T-helper 17 cell (primary cell): ENCODE measurements at regions not wholly inside any gene's neighbourhood (a gene's known extent, or its start where the extent isn't known, plus 50 kb on each side); places are given as distances from the start of the nearest gene placed in this dataset.
"Not testable (repeated sequence)": the region's sequence is repeated elsewhere in the genome, so short reads cannot be mapped to it uniquely, and the experiment has no call there.

Experiments used
- ATAC-seq: fragments of 150-1000 bp; cut with Tn5 transposase; 2 replicates; pipeline ENCODE4 v1.10.0; 2021; ENCODE audit warnings: mild to moderate bottlenecking, moderate library complexity
- DNase-seq, 3 donors: peaks; one replicate each; pipeline versions ENCODE4 v3.0.0 to v3.0.0-alpha.2; 2020 to 2021
- H3K9me3 ChIP-seq: one replicate; pipeline ENCODE4 v1.7.0; 2013; ENCODE audit warnings: low read length, mild to moderate bottlenecking; ENCODE audit not compliant: control insufficient read depth, poor library complexity, severe bottlenecking
- H3K27ac Mint-ChIP-seq: one replicate; pipeline ENCODE4 v1.8.0; 2022; ENCODE audit warnings: mild to moderate bottlenecking, moderate library complexity, mixed read lengths
- H3K27me3 Mint-ChIP-seq: one replicate; pipeline ENCODE4 v1.8.0; 2022; ENCODE audit warnings: mixed read lengths
- H3K36me3 Mint-ChIP-seq: one replicate; pipeline ENCODE4 v1.8.0; 2022; ENCODE audit warnings: low read depth, mixed read lengths
- H3K4me1 Mint-ChIP-seq: one replicate; pipeline ENCODE4 v1.8.0; 2022; ENCODE audit warnings: mild to moderate bottlenecking, mixed read lengths
- H3K4me3 Mint-ChIP-seq: one replicate; pipeline ENCODE4 v1.8.0; 2022; ENCODE audit warnings: mild to moderate bottlenecking, moderate library complexity, mixed read lengths

GRCh38 chr2:241985161-241985985 lies 115.8 kb downstream of the RTP5 start:
- H3K36me3 Mint-ChIP-seq = not testable (repeated sequence)

GRCh38 chr2:241985986-241986329 lies 116.4 kb downstream of the RTP5 start:
- Mint-ChIP-seq H3K27ac (peak overlapping the region; percentile 95), H3K27me3 (no peaks in the 10 kb centered on the region), H3K4me1 (peaks cover 8% of the 10 kb centered on the region), H3K36me3 (no peaks in the 10 kb centered on the region), H3K4me3 (peak overlapping the region; percentile 59)
- DNase-seq (no peak), ATAC-seq (no peak)
- H3K9me3 ChIP-seq = no peaks in the 10 kb centered on the region

More at GRCh38 chr2:241985161-241985985, 115.8 kb downstream of the RTP5 start:
- H3K4me3 Mint-ChIP-seq = peak overlapping the region; percentile 59
- H3K9me3 ChIP-seq, H3K4me1 Mint-ChIP-seq, H3K27me3 Mint-ChIP-seq: not testable (repeated sequence)
- DNase-seq = peak in 2 of 3 donors; percentile 49 to 52
- peak overlapping the region; percentile 95 for H3K27ac Mint-ChIP-seq
- ATAC-seq = peak; percentile 100

- ATAC-seq = no peak
- H3K27ac Mint-ChIP-seq = no peak overlapping the region
- H3K27me3 Mint-ChIP-seq = no peaks in the 10 kb centered on the region
- H3K36me3 Mint-ChIP-seq = no peaks in the 10 kb centered on the region
- no peaks in the 10 kb centered on the region for H3K9me3 ChIP-seq
- no peak for DNase-seq
- peaks cover 8% of the 10 kb centered on the region for H3K4me1 Mint-ChIP-seq
- no peak overlapping the region for H3K4me3 Mint-ChIP-seq
Measured at GRCh38 chr2:241986836-241987641, 117.5 kb downstream of the RTP5 start.

GRCh38 chr2:241987726-241988125 lies 118.2 kb downstream of the RTP5 start:
- Mint-ChIP-seq H3K4me3 (no peak overlapping the region), H3K4me1 (peaks cover 8% of the 10 kb centered on the region), H3K36me3 (no peaks in the 10 kb centered on the region), H3K27me3 (no peaks in the 10 kb centered on the region), H3K27ac (no peak overlapping the region)
- ATAC-seq (no peak), DNase-seq (no peak)
- H3K9me3 ChIP-seq = no peaks in the 10 kb centered on the region

- H3K4me1 Mint-ChIP-seq = peaks cover 8% of the 10 kb centered on the region
- H3K4me3 Mint-ChIP-seq = no peak overlapping the region
- no peaks in the 10 kb centered on the region for H3K27me3 Mint-ChIP-seq
- DNase-seq (no peak), ATAC-seq (no peak)
- no peaks in the 10 kb centered on the region for H3K9me3 ChIP-seq
- H3K27ac Mint-ChIP-seq = no peak overlapping the region
- no peaks in the 10 kb centered on the region for H3K36me3 Mint-ChIP-seq
Measured at GRCh38 chr2:241988146-241988545, 118.6 kb downstream of the RTP5 start.

- ATAC-seq (no peak), DNase-seq (no peak)
- H3K4me3 Mint-ChIP-seq = no peak overlapping the region
Measured at GRCh38 chr2:241989074-241989473, 119.5 kb downstream of the RTP5 start.

GRCh38 chr2:241990466-241990865 lies 120.9 kb downstream of the RTP5 start:
- DNase-seq = no peak
- H3K4me1 Mint-ChIP-seq = peaks cover 7% of the 10 kb centered on the region
- H3K36me3 Mint-ChIP-seq = peaks cover 2% of the 10 kb centered on the region
- ATAC-seq = no peak
- no peak overlapping the region for H3K4me3 Mint-ChIP-seq
- no peak overlapping the region for H3K27ac Mint-ChIP-seq
- H3K27me3 Mint-ChIP-seq = no peaks in the 10 kb centered on the region
- H3K9me3 ChIP-seq = no peaks in the 10 kb centered on the region

More at GRCh38 chr2:241989074-241989473, 119.5 kb downstream of the RTP5 start:
- Mint-ChIP-seq H3K4me1 (peaks cover 10% of the 10 kb centered on the region), H3K27me3 (no peaks in the 10 kb centered on the region), H3K36me3 (peaks cover 2% of the 10 kb centered on the region), H3K27ac (no peak overlapping the region)
- H3K9me3 ChIP-seq = no peaks in the 10 kb centered on the region

GRCh38 chr2:241991299-241991698 lies 121.8 kb downstream of the RTP5 start:
- Mint-ChIP-seq H3K4me1 (peaks cover 2% of the 10 kb centered on the region), H3K27me3 (no peaks in the 10 kb centered on the region), H3K27ac (no peak overlapping the region), H3K4me3 (no peak overlapping the region), H3K36me3 (peaks cover 2% of the 10 kb centered on the region)
- DNase-seq = no peak
- ATAC-seq = no peak
- H3K9me3 ChIP-seq = no peaks in the 10 kb centered on the region

- ATAC-seq (no peak), DNase-seq (no peak)
- Mint-ChIP-seq H3K27ac (no peak overlapping the region), H3K36me3 (peaks cover 4% of the 10 kb centered on the region), H3K4me3 (no peak overlapping the region), H3K4me1 (peaks cover 2% of the 10 kb centered on the region), H3K27me3 (no peaks in the 10 kb centered on the region)
- H3K9me3 ChIP-seq = no peaks in the 10 kb centered on the region
Measured at GRCh38 chr2:241992753-241993152, 123.2 kb downstream of the RTP5 start.

- ATAC-seq (no peak), DNase-seq (no peak)
- H3K27ac Mint-ChIP-seq = peak overlapping the region; percentile 84
Measured at GRCh38 chr2:241993386-241994005, 124.0 kb downstream of the RTP5 start.

GRCh38 chr2:241994086-241994485 lies 124.6 kb downstream of the RTP5 start:
- Mint-ChIP-seq H3K27ac (peak overlapping the region; percentile 84), H3K27me3 (no peaks in the 10 kb centered on the region), H3K36me3 (peaks cover 5% of the 10 kb centered on the region), H3K4me3 (no peak overlapping the region), H3K4me1 (peaks cover 2% of the 10 kb centered on the region)
- ATAC-seq = no peak
- no peaks in the 10 kb centered on the region for H3K9me3 ChIP-seq
- DNase-seq = no peak

More at GRCh38 chr2:241993386-241994005, 124.0 kb downstream of the RTP5 start:
- Mint-ChIP-seq H3K27me3 (no peaks in the 10 kb centered on the region), H3K4me1 (peaks cover 2% of the 10 kb centered on the region), H3K4me3 (no peak overlapping the region), H3K36me3 (peaks cover 5% of the 10 kb centered on the region)
- H3K9me3 ChIP-seq = no peaks in the 10 kb centered on the region

- ATAC-seq (no peak), DNase-seq (no peak)
- Mint-ChIP-seq H3K27me3 (no peaks in the 10 kb centered on the region), H3K36me3 (peaks cover 5% of the 10 kb centered on the region), H3K4me1 (peaks cover 2% of the 10 kb centered on the region), H3K27ac (peak overlapping the region; percentile 11), H3K4me3 (no peak overlapping the region)
- H3K9me3 ChIP-seq = no peaks in the 10 kb centered on the region
Measured at GRCh38 chr2:241994556-241995213, 125.2 kb downstream of the RTP5 start.

GRCh38 chr2:241996100-241996499 lies 126.6 kb downstream of the RTP5 start:
- H3K27me3 Mint-ChIP-seq = no peaks in the 10 kb centered on the region
- H3K27ac Mint-ChIP-seq = no peak overlapping the region
- H3K4me1 Mint-ChIP-seq = peaks cover 2% of the 10 kb centered on the region
- DNase-seq (no peak), ATAC-seq (no peak)
- H3K4me3 Mint-ChIP-seq = no peak overlapping the region
- H3K9me3 ChIP-seq = no peaks in the 10 kb centered on the region
- peaks cover 5% of the 10 kb centered on the region for H3K36me3 Mint-ChIP-seq
